OCI-LY1 (cell line): ENCODE measurements at regions not wholly inside any gene's neighbourhood (a gene's known extent, or its start where the extent isn't known, plus 50 kb on each side); places are given as distances from the start of the nearest gene placed in this dataset.

Source experiments
- CTCF ChIP-seq: fragments of 200-600 bp; sonication (generic), shearing (Covaris generic); IDR thresholded peaks from 2 replicates; pipeline ENCODE4 v1.5.1; 2017; ENCODE audit warnings: mild to moderate bottlenecking, antibody characterized with exemption, low read length, moderate library complexity, mixed read lengths
- EZH2 ChIP-seq: fragments of 200-600 bp; sonication (generic), shearing (Covaris generic); IDR thresholded peaks from 2 replicates; pipeline ENCODE4 v1.8.0; 2017; ENCODE audit warnings: borderline replicate concordance, mixed run types, mild to moderate bottlenecking, antibody characterized with exemption, low read length, moderate library complexity, mixed read lengths

- TF ChIP-seq CTCF (no peak), EZH2 (no peak)
These were observed 135.4 kb downstream of the CXCL12 start for GRCh38 chr10:44249490-44249889.
